CD14-positive monocyte (primary cell): ENCODE measurements at regions not wholly inside any gene's neighbourhood (a gene's known extent, or its start where the extent isn't known, plus 50 kb on each side); places are given as distances from the start of the nearest gene placed in this dataset.

Experiments
- DNase-seq, 3 donors: peaks; one replicate each; pipeline ENCODE4 v3.0.0-alpha.2; 2011 to 2022
- H2AFZ ChIP-seq: 2 replicates; pipeline ENCODE4 v1.6.0; 2012; ENCODE audit warnings: mild to moderate bottlenecking, low read depth, low read length, inconsistent platforms; ENCODE audit not compliant: insufficient read depth, poor library complexity, severe bottlenecking
- H3K27ac ChIP-seq, 2 donors: 1 replicate in 1 of 2; 2 replicates in 1 of 2; pipeline ENCODE4 v1.5.1; 2012 to 2013; ENCODE audit warnings: low read length in 2 of 2, control low read depth in 1 of 2, inconsistent platforms in 1 of 2, low read depth in 1 of 2, mild to moderate bottlenecking in 1 of 2
- H3K27me3 ChIP-seq, 2 donors: one replicate each; pipeline versions ENCODE4 v1.6.0 to v1.6.1; 2011 to 2013; ENCODE audit warnings: low read length in 2 of 2; ENCODE audit not compliant: control insufficient read depth in 2 of 2, insufficient read depth in 2 of 2
- H3K36me3 ChIP-seq, 2 donors: replicated peaks in 1 of 2; 1 replicate in 1 of 2; 2 replicates in 1 of 2; pipeline versions ENCODE4 v1.5.1 to v1.6.1; 2012 to 2013; ENCODE audit warnings: low read length in 2 of 2, control low read depth in 1 of 2, inconsistent platforms in 1 of 2, mild to moderate bottlenecking in 1 of 2; ENCODE audit not compliant: insufficient read depth in 2 of 2, control insufficient read depth in 1 of 2
- H3K4me1 ChIP-seq, 2 donors: 1 replicate in 1 of 2; 2 replicates in 1 of 2; pipeline versions ENCODE4 v1.5.1 to v1.6.1; 2012 to 2013; ENCODE audit warnings: low read length in 2 of 2, control low read depth in 1 of 2, inconsistent platforms in 1 of 2, mild to moderate bottlenecking in 1 of 2, moderate library complexity in 1 of 2; ENCODE audit not compliant: insufficient read depth in 2 of 2, control insufficient read depth in 1 of 2
- H3K4me2 ChIP-seq: replicated peaks from 2 replicates; pipeline ENCODE3; 2012; ENCODE audit warnings: low read length, moderate library complexity, mild to moderate bottlenecking; ENCODE audit not compliant: poor library complexity, severe bottlenecking; ENCODE audit errors: extremely low read depth
- H3K4me3 ChIP-seq, 3 experiments: fragments of 200-600 bp in 1 of 3; sonication (generic) in 1 of 3; replicated peaks in 1 of 3; 1 replicate in 2 of 3; 2 replicates in 1 of 3; pipeline ENCODE4 v1.5.1; 2011 to 2013; ENCODE audit warnings: low read length in 3 of 3, mild to moderate bottlenecking in 3 of 3, control low read depth in 2 of 3, low read depth in 2 of 3, inconsistent platforms in 1 of 3, moderate library complexity in 1 of 3
- H3K79me2 ChIP-seq: 2 replicates; pipeline ENCODE4 v1.6.0; 2012; ENCODE audit warnings: mild to moderate bottlenecking, control low read depth, inconsistent platforms, low read length, moderate library complexity; ENCODE audit not compliant: insufficient read depth
- H3K9ac ChIP-seq: 2 replicates; pipeline ENCODE4 v1.6.0; 2017; ENCODE audit warnings: low read length, mild to moderate bottlenecking; ENCODE audit not compliant: insufficient read depth, poor library complexity, severe bottlenecking
- H3K9me3 ChIP-seq, 2 donors: replicated peaks in 1 of 2; 1 replicate in 1 of 2; 2 replicates in 1 of 2; pipeline versions ENCODE4 v1.5.1 to v1.6.1; 2012 to 2013; ENCODE audit warnings: low read length in 2 of 2, control low read depth in 1 of 2; ENCODE audit not compliant: control insufficient read depth in 1 of 2, insufficient read depth in 1 of 2
- H4K20me1 ChIP-seq: 2 replicates; pipeline ENCODE4 v1.6.0; 2012; ENCODE audit warnings: mild to moderate bottlenecking, low read length, control low read depth, moderate library complexity; ENCODE audit not compliant: insufficient read depth
- H3K27ac Mint-ChIP-seq, 7 donors: one replicate each; pipeline ENCODE4 v1.8.0; 2020; ENCODE audit warnings: mild to moderate bottlenecking in 7 of 7, mixed read lengths in 7 of 7, moderate library complexity in 6 of 7, inconsistent platforms in 2 of 7
- H3K27me3 Mint-ChIP-seq, 3 donors: one replicate each; pipeline ENCODE4 v1.8.0; 2021 to 2022; ENCODE audit warnings: low read depth in 3 of 3, mild to moderate bottlenecking in 3 of 3, mixed read lengths in 3 of 3, moderate library complexity in 3 of 3, inconsistent platforms in 1 of 3
- H3K36me3 Mint-ChIP-seq, 2 donors: one replicate each; pipeline ENCODE4 v1.8.0; 2020; ENCODE audit warnings: mixed read lengths in 2 of 2, inconsistent platforms in 1 of 2, mild to moderate bottlenecking in 1 of 2
- H3K4me1 Mint-ChIP-seq: one replicate; pipeline ENCODE4 v1.8.0; 2020; ENCODE audit warnings: mild to moderate bottlenecking, mixed read lengths
- H3K4me3 Mint-ChIP-seq, 2 donors: one replicate each; pipeline ENCODE4 v1.8.0; 2020; ENCODE audit warnings: mild to moderate bottlenecking in 2 of 2, mixed read lengths in 2 of 2, moderate library complexity in 1 of 2
- H3K9me3 Mint-ChIP-seq, 7 donors: one replicate each; pipeline ENCODE4 v1.8.0; 2020 to 2022; ENCODE audit warnings: mixed read lengths in 7 of 7, mild to moderate bottlenecking in 6 of 7, moderate library complexity in 6 of 7, inconsistent platforms in 2 of 7
- CTCF ChIP-seq: fragments of 200-600 bp; IDR thresholded peaks from one replicate; pipeline ENCODE4 v1.8.0; 2022; ENCODE audit warnings: antibody characterized with exemption, mild to moderate bottlenecking
- WGBS: methylation state at CpG from one replicate; pipeline ENCODE4 v1.1.5; 2013; ENCODE audit warnings: missing lambda C conversion rate; ENCODE audit not compliant: insufficient coverage; 5-methylcytosine and 5-hydroxymethylcytosine counted together
- intact Hi-C, 2 donors: fragments of 100-400 bp; cut with micrococcal nuclease; formaldehyde crosslinking; loops; one replicate each; pipeline versions ENCODE4 v1.15.0 to v1.15.1; 2023

GRCh38 chr6:15079288-15079817 lies 166.5 kb upstream of the JARID2 start:
- DNase-seq = no peak
- Histone ChIP-seq H3K9ac (no peak overlapping the region), H3K79me2 (no peaks in the 10 kb centered on the region), H3K36me3 (no peaks in the 10 kb centered on the region), H3K4me3 (no peak overlapping the region), H2AFZ (peak overlapping the region; percentile 19), H4K20me1 (no peaks in the 10 kb centered on the region), H3K9me3 (no peaks in the 10 kb centered on the region), H3K27ac (no peak overlapping the region), H3K4me1 (peaks cover 12 to 14% of the 10 kb centered on the region in 2 donors), H3K4me2 (no peak overlapping the region), H3K27me3 (no peaks in the 10 kb centered on the region)
- Mint-ChIP-seq H3K4me3 (no peak overlapping the region), H3K27ac (peak overlapping the region in 3 of 7 donors; percentile 11 to 41 (median 15)), H3K9me3 (peaks cover 0 to 2% (median 0%) of the 10 kb centered on the region in 7 donors), H3K4me1 (peaks cover 28% of the 10 kb centered on the region), H3K27me3 (peaks cover 0 to 3% (median 1%) of the 10 kb centered on the region in 3 donors), H3K36me3 (no peaks in the 10 kb centered on the region)
- intact Hi-C loops = no loop called here
- 89% methylated on average over 6 of the region's 7 CpGs for WGBS
- no peak for TF ChIP-seq CTCF

- H3K4me2 ChIP-seq = no peak overlapping the region
- no peaks in the 10 kb centered on the region for H3K9me3 ChIP-seq
- H3K27me3 ChIP-seq = no peaks in the 10 kb centered on the region
- no peaks in the 10 kb centered on the region for H3K36me3 ChIP-seq
- no peaks in the 10 kb centered on the region for H3K9me3 Mint-ChIP-seq
- no peak overlapping the region for H3K9ac ChIP-seq
- no peaks in the 10 kb centered on the region for H3K36me3 Mint-ChIP-seq
- H2AFZ ChIP-seq = no peak overlapping the region
- intact Hi-C loops = no loop called here
- H3K79me2 ChIP-seq = no peaks in the 10 kb centered on the region
- H3K27ac ChIP-seq = no peak overlapping the region
- H3K27me3 Mint-ChIP-seq = peaks cover 0 to 3% (median 1%) of the 10 kb centered on the region in 3 donors
- H4K20me1 ChIP-seq = no peaks in the 10 kb centered on the region
- WGBS = no CpG with 5 or more reads among the region's 1 CpG
- no peak for DNase-seq
- peaks cover 32% of the 10 kb centered on the region for H3K4me1 Mint-ChIP-seq
- peaks cover 23% of the 10 kb centered on the region in 2 donors for H3K4me1 ChIP-seq
- H3K4me3 Mint-ChIP-seq = no peak overlapping the region
- H3K4me3 ChIP-seq = no peak overlapping the region
- no peak for TF ChIP-seq CTCF
- peak overlapping the region in 1 of 7 donors; percentile 7 for H3K27ac Mint-ChIP-seq
Measured at GRCh38 chr6:15080895-15081294, 165.0 kb upstream of the JARID2 start.
